ENCODE measurements at regions not wholly inside any gene's neighbourhood (a gene's known extent, or its start where the extent isn't known, plus 50 kb on each side); places are given as distances from the start of the nearest gene placed in this dataset.

DNA sequence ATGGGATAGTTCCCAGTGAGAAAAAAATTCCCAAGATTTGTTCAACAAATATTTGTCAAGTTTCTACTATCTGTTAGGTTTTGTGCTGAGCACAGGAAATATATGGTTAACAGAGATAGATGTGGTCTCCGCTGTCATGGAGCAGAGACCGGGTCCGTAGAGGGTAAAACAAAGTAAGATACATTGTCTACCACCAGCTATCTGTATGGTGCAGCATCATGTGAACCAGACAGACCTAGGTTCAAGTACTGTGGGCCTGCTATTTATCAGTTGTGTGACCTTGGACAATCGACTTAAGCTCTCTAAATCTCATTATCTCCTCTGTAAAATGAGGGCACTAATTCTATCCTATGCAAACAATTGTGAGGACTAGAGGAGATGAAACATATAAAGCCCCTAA, 109.8 kb downstream of the DUSP10 start:
- Histone ChIP-seq H3K79me2 (ENCODE audit: control insufficient read depth, insufficient read depth, low read length) (no peaks in the 10 kb centered on the region), H3K9me3 (ENCODE audit: control insufficient read depth, low read depth, low read length) (no peaks in the 10 kb centered on the region), H3K27me3 (ENCODE audit: control insufficient read depth, extremely low read depth, insufficient read depth, low read length) (no peaks in the 10 kb centered on the region), H3K4me1 (ENCODE audit: control insufficient read depth, extremely low read depth, insufficient read depth, low read length) (peaks cover 5% of the 10 kb centered on the region), H4K20me1 (ENCODE audit: control insufficient read depth, extremely low read depth, insufficient read depth, low read length) (no peaks in the 10 kb centered on the region), H3K9me1 (ENCODE audit: control insufficient read depth, extremely low read depth, insufficient read depth, low read length) (no peaks in the 10 kb centered on the region), H3K4me3 (ENCODE audit: control insufficient read depth in 2 of 3, extremely low read depth in 1 of 3, insufficient read depth in 2 of 3, low read depth in 1 of 3, low read length in 3 of 3) (no peak overlapping the region), H3K36me3 (ENCODE audit: control insufficient read depth in 2 of 2, extremely low read depth in 1 of 2, insufficient read depth in 2 of 2, low read length in 2 of 2) (no peaks in the 10 kb centered on the region), H3K27ac (ENCODE audit: control insufficient read depth, insufficient read depth, low read length) (no peak overlapping the region), H2AFZ (ENCODE audit: control insufficient read depth, low read length) (no peak overlapping the region), H3K9ac (ENCODE audit: control insufficient read depth, extremely low read depth, insufficient read depth, low read length) (no peak overlapping the region), H3K4me2 (ENCODE audit: control insufficient read depth, extremely low read depth, insufficient read depth, low read depth, low read length) (no peak overlapping the region)
- dilution Hi-C loops (cut with MboI; ENCODE audit: extremely low pct_ligation_motif_present, low sequenced_read_pairs), result no loop called here
- DNase-seq (ENCODE audit: low read depth, low spot score) (no peak), FAIRE-seq (no peak)
- TF ChIP-seq, protein P1, sequence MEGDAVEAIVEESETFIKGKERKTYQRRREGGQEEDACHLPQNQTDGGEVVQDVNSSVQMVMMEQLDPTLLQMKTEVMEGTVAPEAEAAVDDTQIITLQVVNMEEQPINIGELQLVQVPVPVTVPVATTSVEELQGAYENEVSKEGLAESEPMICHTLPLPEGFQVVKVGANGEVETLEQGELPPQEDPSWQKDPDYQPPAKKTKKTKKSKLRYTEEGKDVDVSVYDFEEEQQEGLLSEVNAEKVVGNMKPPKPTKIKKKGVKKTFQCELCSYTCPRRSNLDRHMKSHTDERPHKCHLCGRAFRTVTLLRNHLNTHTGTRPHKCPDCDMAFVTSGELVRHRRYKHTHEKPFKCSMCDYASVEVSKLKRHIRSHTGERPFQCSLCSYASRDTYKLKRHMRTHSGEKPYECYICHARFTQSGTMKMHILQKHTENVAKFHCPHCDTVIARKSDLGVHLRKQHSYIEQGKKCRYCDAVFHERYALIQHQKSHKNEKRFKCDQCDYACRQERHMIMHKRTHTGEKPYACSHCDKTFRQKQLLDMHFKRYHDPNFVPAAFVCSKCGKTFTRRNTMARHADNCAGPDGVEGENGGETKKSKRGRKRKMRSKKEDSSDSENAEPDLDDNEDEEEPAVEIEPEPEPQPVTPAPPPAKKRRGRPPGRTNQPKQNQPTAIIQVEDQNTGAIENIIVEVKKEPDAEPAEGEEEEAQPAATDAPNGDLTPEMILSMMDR (optimal IDR thresholded peaks at IDR 0.05 in 1 of 3, IDR thresholded peaks at IDR 0.05 in 1 of 3, conservative IDR thresholded peaks at IDR 0.05 in 1 of 3; ENCODE audit: extremely low read depth in 1 of 3, insufficient read depth in 2 of 3, low read length in 3 of 3), result no peak
- TF ChIP-seq EZH2 (IDR thresholded peaks at IDR 0.05; ENCODE audit: low read length), result no peak

DNA sequence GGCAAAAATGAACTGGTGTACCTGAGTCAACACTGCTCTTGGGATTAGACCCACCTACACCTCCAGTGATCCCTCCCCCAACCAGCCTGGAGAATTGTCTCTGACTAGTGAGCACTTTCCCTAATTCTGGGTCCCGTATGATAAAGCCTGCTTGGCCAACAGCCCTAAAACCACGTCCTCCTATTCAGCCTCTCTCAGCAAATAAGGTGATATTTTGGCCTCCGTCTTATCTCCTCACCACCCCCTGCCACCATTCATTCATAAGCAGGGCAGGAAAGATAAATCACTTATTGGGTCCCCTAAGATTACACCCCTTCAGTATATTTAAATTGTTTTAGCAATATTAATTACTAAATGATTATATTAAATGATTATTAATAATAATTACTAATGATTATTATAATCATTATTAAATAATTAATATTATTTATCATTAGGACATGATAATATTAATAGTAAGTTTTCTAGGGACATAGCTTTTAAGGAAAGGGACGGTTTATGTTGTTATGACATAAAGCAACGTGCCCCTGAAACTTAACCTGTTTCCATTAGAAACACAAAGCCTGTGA, 108.0 kb downstream of the DUSP10 start:
- H3K36me3 ChIP-seq (ENCODE audit: control insufficient read depth in 2 of 2, extremely low read depth in 1 of 2, insufficient read depth in 2 of 2, low read length in 2 of 2), result no peaks in the 10 kb centered on the region
- no peak overlapping the region for H3K4me3 ChIP-seq (ENCODE audit: control insufficient read depth in 2 of 3, extremely low read depth in 1 of 3, insufficient read depth in 2 of 3, low read depth in 1 of 3, low read length in 3 of 3)
- H3K27me3 ChIP-seq (ENCODE audit: control insufficient read depth, extremely low read depth, insufficient read depth, low read length), result no peaks in the 10 kb centered on the region
- no peaks in the 10 kb centered on the region for H3K79me2 ChIP-seq (ENCODE audit: control insufficient read depth, insufficient read depth, low read length)
- no peak overlapping the region for H3K4me2 ChIP-seq (ENCODE audit: control insufficient read depth, extremely low read depth, insufficient read depth, low read depth, low read length)
- H2AFZ ChIP-seq (ENCODE audit: control insufficient read depth, low read length), result no peak overlapping the region
- DNase-seq (ENCODE audit: low read depth, low spot score) (no peak), FAIRE-seq (no peak)
- no peaks in the 10 kb centered on the region for H3K9me3 ChIP-seq (ENCODE audit: control insufficient read depth, low read depth, low read length)
- dilution Hi-C loops (cut with MboI; ENCODE audit: extremely low pct_ligation_motif_present, low sequenced_read_pairs), result no loop called here
- H3K27ac ChIP-seq (ENCODE audit: control insufficient read depth, insufficient read depth, low read length), result no peak overlapping the region
- no peak for TF ChIP-seq EZH2 (IDR thresholded peaks at IDR 0.05; ENCODE audit: low read length)
- TF ChIP-seq, protein P1 (optimal IDR thresholded peaks at IDR 0.05 in 1 of 3, IDR thresholded peaks at IDR 0.05 in 1 of 3, conservative IDR thresholded peaks at IDR 0.05 in 1 of 3; ENCODE audit: extremely low read depth in 1 of 3, insufficient read depth in 2 of 3, low read length in 3 of 3), result no peak
- H3K9ac ChIP-seq (ENCODE audit: control insufficient read depth, extremely low read depth, insufficient read depth, low read length), result no peak overlapping the region
- H3K4me1 ChIP-seq (ENCODE audit: control insufficient read depth, extremely low read depth, insufficient read depth, low read length), result peaks cover 5% of the 10 kb centered on the region
- H3K9me1 ChIP-seq (ENCODE audit: control insufficient read depth, extremely low read depth, insufficient read depth, low read length), result no peaks in the 10 kb centered on the region
- no peaks in the 10 kb centered on the region for H4K20me1 ChIP-seq (ENCODE audit: control insufficient read depth, extremely low read depth, insufficient read depth, low read length)
